ENCODE measurements at regions not wholly inside any gene's neighbourhood (a gene's known extent, or its start where the extent isn't known, plus 50 kb on each side); places are given as distances from the start of the nearest gene placed in this dataset.

GRCh38 chr13:104008541-104009435 lies 942.6 kb upstream of the SLC10A2 start:
- POLR2A ChIA-PET (ENCODE audit: partially characterized antibody): no interaction called here
- TF ChIP-seq EGR1 (IDR thresholded peaks at IDR 0.05; ENCODE audit: borderline replicate concordance, low read depth, low read length) (no peak), SIN3A (conservative IDR thresholded peaks at IDR 0.05 in 1 of 2, IDR thresholded peaks at IDR 0.05 in 1 of 2; ENCODE audit: low read depth in 1 of 2, low read length in 2 of 2) (no peak)

More at GRCh38 chr13:104008541-104009435, 942.6 kb upstream of the SLC10A2 start:
- H3K36me3 ChIP-seq (ENCODE audit: control insufficient read depth in 2 of 4, insufficient read depth in 4 of 4, low read length in 3 of 4): no peaks in the 10 kb centered on the region
- H2BK5ac ChIP-seq (ENCODE audit: low read depth, low read length): no peak overlapping the region
- 86% methylated on average over 8 of the region's 8 CpGs; no CpG with 5 or more reads in 1 of the 2 experiments for WGBS, 2 experiments (ENCODE audit: extremely low coverage in 1 of 2, insufficient coverage in 1 of 2, insufficient read length in 1 of 2, insufficient replicate concordance in 2 of 2, low coverage in 1 of 2, low lambda C conversion rate in 2 of 2, missing lambda C conversion rate in 1 of 2)
- H3K14ac ChIP-seq (ENCODE audit: insufficient read length): no peak overlapping the region
- no peak overlapping the region for H3K23ac ChIP-seq (ENCODE audit: insufficient read length)
- H3K4me3 ChIP-seq (ENCODE audit: extremely low read depth in 1 of 4, insufficient read depth in 2 of 4, low read depth in 3 of 4, low read length in 4 of 4): no peak overlapping the region
- H2AFZ ChIP-seq (ENCODE audit: low read length): no peak overlapping the region
- no peak overlapping the region for H2BK12ac ChIP-seq (ENCODE audit: low read depth, low read length)
- H3K9me3 ChIP-seq (ENCODE audit: insufficient read depth in 2 of 2, low read depth in 1 of 2, low read length in 1 of 2): no peaks in the 10 kb centered on the region
- no peak overlapping the region for H3K27ac ChIP-seq (ENCODE audit: low read depth, low read length)
- H3K4me1 ChIP-seq (replicated peaks in 1 of 4; ENCODE audit: control insufficient read depth in 3 of 4, insufficient read depth in 4 of 4, low read length in 3 of 4): peaks cover 0 to 3% (median under 1%) of the 10 kb centered on the region in 4 experiments; a peak in 2 of 7 replicates
- FAIRE-seq (no peak), DNase-seq (ENCODE audit: low read depth in 1 of 2, low spot score in 2 of 2) (no peak)
- no peak overlapping the region for H4K5ac ChIP-seq (ENCODE audit: insufficient read length, low read depth, low read length)
- no peak overlapping the region for H2AK5ac ChIP-seq (ENCODE audit: low read depth, low read length)
- no peak overlapping the region for H4K91ac ChIP-seq (replicated peaks; ENCODE audit: insufficient read length, low read length)
- no peak overlapping the region for H3K18ac ChIP-seq (ENCODE audit: extremely low read depth, low read length)
- H4K20me1 ChIP-seq (replicated peaks in 1 of 2; ENCODE audit: control insufficient read depth in 1 of 2, insufficient read depth in 2 of 2, low read length in 2 of 2): no peaks in the 10 kb centered on the region
- H4K8ac ChIP-seq (ENCODE audit: extremely low read depth, insufficient read depth, low read length): no peak overlapping the region
- H3K4me2 ChIP-seq (ENCODE audit: insufficient read depth in 1 of 2, low read depth in 2 of 2, low read length in 2 of 2): no peak overlapping the region
- no peaks in the 10 kb centered on the region for H3K23me2 ChIP-seq (ENCODE audit: low read depth, low read length)
- no peak overlapping the region for H2BK20ac ChIP-seq (ENCODE audit: low read length)
- H3K27me3 ChIP-seq (replicated peaks in 1 of 4; ENCODE audit: control insufficient read depth in 3 of 4, extremely low read depth in 1 of 4, insufficient read depth in 3 of 4, low read length in 3 of 4): no peaks in the 10 kb centered on the region
- H3K9ac ChIP-seq (replicated peaks in 1 of 4; ENCODE audit: extremely low read depth in 1 of 4, low read depth in 3 of 4, low read length in 3 of 4): no peak overlapping the region
- no peak overlapping the region for H3K4ac ChIP-seq (replicated peaks; ENCODE audit: insufficient read length, low read depth, low read length)
- no peak overlapping the region for H2BK120ac ChIP-seq (replicated peaks; ENCODE audit: low read depth, low read length)
- no peak overlapping the region for H2BK15ac ChIP-seq (ENCODE audit: low read length)
- H3K79me1 ChIP-seq (ENCODE audit: low read depth, low read length): no peaks in the 10 kb centered on the region
- no peaks in the 10 kb centered on the region for H3K79me2 ChIP-seq (ENCODE audit: control insufficient read depth in 1 of 2, insufficient read depth in 2 of 2, low read length in 2 of 2)
- CTCF ChIA-PET (ENCODE audit: partially characterized antibody): no interaction called here
- H3K56ac ChIP-seq (replicated peaks; ENCODE audit: insufficient read length, low read depth, low read length): no peak overlapping the region
